ENCODE measurements at regions not wholly inside any gene's neighbourhood (a gene's known extent, or its start where the extent isn't known, plus 50 kb on each side); places are given as distances from the start of the nearest gene placed in this dataset.

DNA sequence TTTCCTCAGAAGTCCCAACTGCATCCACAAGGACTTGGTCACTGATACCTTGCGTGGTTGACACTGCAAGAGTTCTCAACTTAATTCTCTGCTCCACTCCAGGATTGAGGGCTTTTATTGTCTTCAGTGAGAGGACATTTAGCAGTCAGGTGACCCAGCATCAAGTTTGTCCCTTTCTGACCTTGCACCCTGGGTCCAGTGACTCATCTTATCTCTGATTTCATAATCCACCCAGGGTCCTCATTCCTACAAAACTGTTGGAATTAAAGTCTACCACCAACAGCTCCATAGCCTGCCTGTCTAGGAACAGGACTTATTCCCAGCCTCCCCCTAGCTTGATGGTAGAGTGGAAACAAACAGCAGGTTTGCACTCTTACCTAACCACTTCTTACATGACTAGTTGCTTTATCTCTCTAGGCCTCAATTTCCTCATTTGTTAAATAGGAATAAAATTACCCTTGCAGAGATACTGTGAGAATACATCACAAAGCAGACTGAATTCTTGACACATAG is 151.3 kb upstream of the LPP start:
- TF ChIP-seq, protein P1, sequence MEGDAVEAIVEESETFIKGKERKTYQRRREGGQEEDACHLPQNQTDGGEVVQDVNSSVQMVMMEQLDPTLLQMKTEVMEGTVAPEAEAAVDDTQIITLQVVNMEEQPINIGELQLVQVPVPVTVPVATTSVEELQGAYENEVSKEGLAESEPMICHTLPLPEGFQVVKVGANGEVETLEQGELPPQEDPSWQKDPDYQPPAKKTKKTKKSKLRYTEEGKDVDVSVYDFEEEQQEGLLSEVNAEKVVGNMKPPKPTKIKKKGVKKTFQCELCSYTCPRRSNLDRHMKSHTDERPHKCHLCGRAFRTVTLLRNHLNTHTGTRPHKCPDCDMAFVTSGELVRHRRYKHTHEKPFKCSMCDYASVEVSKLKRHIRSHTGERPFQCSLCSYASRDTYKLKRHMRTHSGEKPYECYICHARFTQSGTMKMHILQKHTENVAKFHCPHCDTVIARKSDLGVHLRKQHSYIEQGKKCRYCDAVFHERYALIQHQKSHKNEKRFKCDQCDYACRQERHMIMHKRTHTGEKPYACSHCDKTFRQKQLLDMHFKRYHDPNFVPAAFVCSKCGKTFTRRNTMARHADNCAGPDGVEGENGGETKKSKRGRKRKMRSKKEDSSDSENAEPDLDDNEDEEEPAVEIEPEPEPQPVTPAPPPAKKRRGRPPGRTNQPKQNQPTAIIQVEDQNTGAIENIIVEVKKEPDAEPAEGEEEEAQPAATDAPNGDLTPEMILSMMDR (tag by site-specific recombination; IDR thresholded peaks at IDR 0.05): no peak
- TF ChIP-seq, protein P2, sequence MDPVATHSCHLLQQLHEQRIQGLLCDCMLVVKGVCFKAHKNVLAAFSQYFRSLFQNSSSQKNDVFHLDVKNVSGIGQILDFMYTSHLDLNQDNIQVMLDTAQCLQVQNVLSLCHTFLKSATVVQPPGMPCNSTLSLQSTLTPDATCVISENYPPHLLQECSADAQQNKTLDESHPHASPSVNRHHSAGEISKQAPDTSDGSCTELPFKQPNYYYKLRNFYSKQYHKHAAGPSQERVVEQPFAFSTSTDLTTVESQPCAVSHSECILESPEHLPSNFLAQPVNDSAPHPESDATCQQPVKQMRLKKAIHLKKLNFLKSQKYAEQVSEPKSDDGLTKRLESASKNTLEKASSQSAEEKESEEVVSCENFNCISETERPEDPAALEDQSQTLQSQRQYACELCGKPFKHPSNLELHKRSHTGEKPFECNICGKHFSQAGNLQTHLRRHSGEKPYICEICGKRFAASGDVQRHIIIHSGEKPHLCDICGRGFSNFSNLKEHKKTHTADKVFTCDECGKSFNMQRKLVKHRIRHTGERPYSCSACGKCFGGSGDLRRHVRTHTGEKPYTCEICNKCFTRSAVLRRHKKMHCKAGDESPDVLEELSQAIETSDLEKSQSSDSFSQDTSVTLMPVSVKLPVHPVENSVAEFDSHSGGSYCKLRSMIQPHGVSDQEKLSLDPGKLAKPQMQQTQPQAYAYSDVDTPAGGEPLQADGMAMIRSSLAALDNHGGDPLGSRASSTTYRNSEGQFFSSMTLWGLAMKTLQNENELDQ (tag by site-specific recombination; IDR thresholded peaks at IDR 0.05; ENCODE audit: low read depth): no peak
- no peak for TF ChIP-seq ZNF501 (tag by site-specific recombination; IDR thresholded peaks at IDR 0.05)
- no peak for TF ChIP-seq ZNF404 (tag by site-specific recombination; IDR thresholded peaks at IDR 0.05)

Data from HEK293 (cell line).